ENCODE measurements at regions not wholly inside any gene's neighbourhood (a gene's known extent, or its start where the extent isn't known, plus 50 kb on each side); places are given as distances from the start of the nearest gene placed in this dataset.

- TF ChIP-seq CTCF (IDR thresholded peaks at IDR 0.05; ENCODE audit: borderline replicate concordance, extremely low read depth, low read length, poor library complexity, severe bottlenecking) = no peak
- TF ChIP-seq EZH2 (IDR thresholded peaks at IDR 0.05; ENCODE audit: borderline replicate concordance, low read depth, low read length, severe bottlenecking) = no peak
These were observed 132.1 kb upstream of the PRMT6 start for GRCh38 chr1:106924360-106924759.
